Loucy (cell line): ENCODE measurements at regions not wholly inside any gene's neighbourhood (a gene's known extent, or its start where the extent isn't known, plus 50 kb on each side); places are given as distances from the start of the nearest gene placed in this dataset.

ENCODE experiments used
- CTCF ChIP-seq: fragments of 200-600 bp; sonication (generic); conservative IDR thresholded peaks from 2 replicates; pipeline ENCODE4 v1.5.1; 2014; ENCODE audit warnings: mild to moderate bottlenecking, antibody characterized with exemption, low read length
- EZH2phosphoT487 ChIP-seq: fragments of 200-600 bp; IDR thresholded peaks from 2 replicates; pipeline ENCODE4 v1.6.1; 2018; ENCODE audit warnings: antibody characterized with exemption, mild to moderate bottlenecking, moderate library complexity, borderline replicate concordance

- TF ChIP-seq CTCF: no peak
- TF ChIP-seq EZH2phosphoT487: no peak
These were observed 139.6 kb upstream of the PELI1 start for GRCh38 chr2:64283641-64284361.
